ENCODE measurements at regions not wholly inside any gene's neighbourhood (a gene's known extent, or its start where the extent isn't known, plus 50 kb on each side); places are given as distances from the start of the nearest gene placed in this dataset.

DNA sequence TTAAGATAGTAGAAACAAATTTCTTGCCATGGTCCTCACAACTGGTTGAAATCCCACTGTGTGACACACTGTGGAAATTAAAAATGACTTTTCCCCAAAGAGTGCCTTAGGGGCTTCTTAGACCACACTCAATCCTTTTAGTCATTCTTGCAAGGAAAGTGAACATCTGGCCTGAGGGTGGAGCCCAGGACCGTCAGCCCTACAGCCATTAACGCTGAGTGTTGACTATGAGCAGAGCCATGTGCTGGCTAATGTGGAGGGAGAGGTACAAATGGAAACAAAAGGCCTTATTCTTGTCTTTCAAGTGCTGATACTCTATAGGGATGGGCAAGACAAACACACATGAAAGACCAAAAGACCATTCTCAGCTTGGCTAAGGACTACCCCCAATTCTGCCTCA lies 456.5 kb downstream of the ZSWIM6 start:
- TF ChIP-seq, protein P1, sequence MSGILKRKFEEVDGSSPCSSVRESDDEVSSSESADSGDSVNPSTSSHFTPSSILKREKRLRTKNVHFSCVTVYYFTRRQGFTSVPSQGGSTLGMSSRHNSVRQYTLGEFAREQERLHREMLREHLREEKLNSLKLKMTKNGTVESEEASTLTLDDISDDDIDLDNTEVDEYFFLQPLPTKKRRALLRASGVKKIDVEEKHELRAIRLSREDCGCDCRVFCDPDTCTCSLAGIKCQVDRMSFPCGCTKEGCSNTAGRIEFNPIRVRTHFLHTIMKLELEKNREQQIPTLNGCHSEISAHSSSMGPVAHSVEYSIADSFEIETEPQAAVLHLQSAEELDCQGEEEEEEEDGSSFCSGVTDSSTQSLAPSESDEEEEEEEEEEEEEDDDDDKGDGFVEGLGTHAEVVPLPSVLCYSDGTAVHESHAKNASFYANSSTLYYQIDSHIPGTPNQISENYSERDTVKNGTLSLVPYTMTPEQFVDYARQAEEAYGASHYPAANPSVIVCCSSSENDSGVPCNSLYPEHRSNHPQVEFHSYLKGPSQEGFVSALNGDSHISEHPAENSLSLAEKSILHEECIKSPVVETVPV (CRISPR knock-in tag; IDR thresholded peaks at IDR 0.05): no peak
- TF ChIP-seq ZNF70 (CRISPR knock-in tag; IDR thresholded peaks at IDR 0.05): no peak
- no peak for TF ChIP-seq ZFP3 (CRISPR knock-in tag; IDR thresholded peaks at IDR 0.05)
- no peak for TF ChIP-seq ESRRG (CRISPR knock-in tag; IDR thresholded peaks at IDR 0.05)
- no peak for TF ChIP-seq PATZ1 (CRISPR knock-in tag; IDR thresholded peaks at IDR 0.05; ENCODE audit: borderline replicate concordance)
- TF ChIP-seq ZC3H10 (CRISPR knock-in tag; IDR thresholded peaks at IDR 0.05): no peak
- TF ChIP-seq ZFP30 (CRISPR knock-in tag; IDR thresholded peaks at IDR 0.05): no peak
- no peak for TF ChIP-seq OSR1 (CRISPR knock-in tag; IDR thresholded peaks at IDR 0.05)
- TF ChIP-seq SNAI2 (CRISPR knock-in tag; IDR thresholded peaks at IDR 0.05): no peak
- TF ChIP-seq RARB (CRISPR knock-in tag; IDR thresholded peaks at IDR 0.05): no peak
- no peak for TF ChIP-seq ISL1 (CRISPR knock-in tag; IDR thresholded peaks at IDR 0.05)
